ENCODE measurements at regions not wholly inside any gene's neighbourhood (a gene's known extent, or its start where the extent isn't known, plus 50 kb on each side); places are given as distances from the start of the nearest gene placed in this dataset.

GRCh38 chr13:76722782-76723181, 163.4 kb downstream of the KCTD12 start:
- no peak for TF ChIP-seq CTCF (IDR thresholded peaks at IDR 0.05)
- no peak for TF ChIP-seq POLR2AphosphoS5 (IDR thresholded peaks at IDR 0.05)
- TF ChIP-seq POLR2A (IDR thresholded peaks at IDR 0.05) = no peak
- no peak for TF ChIP-seq EP300 (IDR thresholded peaks at IDR 0.05)
